ENCODE measurements at regions not wholly inside any gene's neighbourhood (a gene's known extent, or its start where the extent isn't known, plus 50 kb on each side); places are given as distances from the start of the nearest gene placed in this dataset.

DNA sequence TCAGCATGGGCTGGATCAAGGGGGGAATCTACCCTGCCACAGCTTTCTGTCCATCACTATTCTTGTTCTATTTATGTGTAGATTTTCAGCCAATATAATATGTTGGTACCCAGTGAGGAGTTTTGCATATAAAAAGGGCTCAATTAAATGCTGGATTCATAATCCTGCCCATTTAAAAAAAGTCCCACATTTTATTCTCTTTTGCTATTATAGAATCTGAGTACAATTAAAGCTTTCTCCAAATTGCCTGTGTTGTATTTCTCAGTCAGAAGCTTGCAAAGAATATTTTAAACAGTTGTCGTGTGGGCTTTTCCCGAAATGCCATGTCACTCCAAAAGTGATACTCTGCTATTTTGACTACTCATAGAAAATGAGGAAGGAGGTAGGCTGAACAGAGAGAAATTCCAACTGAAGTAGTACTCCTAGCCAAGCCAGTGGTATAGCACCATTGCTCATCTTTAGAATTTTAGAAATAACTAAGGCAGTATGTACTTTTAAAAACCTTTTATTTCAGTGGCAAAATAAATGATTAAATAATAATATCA is 108.3 kb upstream of the HDAC9 start:
- H3K27me3 ChIP-seq (ENCODE audit: insufficient read depth, low read length) = no peaks in the 10 kb centered on the region
- H3K4me2 ChIP-seq (ENCODE audit: low read length) = no peak overlapping the region
- BruUV-seq (replicated peaks) = no TSS peak
- DNase-seq (ENCODE audit: low read depth, low spot score) (no peak), ATAC-seq (no peak)
- no peaks in the 10 kb centered on the region for H3K36me3 ChIP-seq (ENCODE audit: control insufficient read depth in 1 of 2, insufficient read depth in 2 of 2, low read length in 2 of 2)
- TF ChIP-seq RAD21 (IDR thresholded peaks at IDR 0.05; ENCODE audit: low read depth) (no peak), ELF1 (IDR thresholded peaks at IDR 0.05; ENCODE audit: borderline replicate concordance, low read depth) (no peak), POLR2A (IDR thresholded peaks at IDR 0.05; ENCODE audit: borderline replicate concordance, extremely low read depth, insufficient read depth, insufficient read length) (no peak), ZNF274 (IDR thresholded peaks at IDR 0.05; ENCODE audit: low read depth, low read length) (no peak), SP1 (IDR thresholded peaks at IDR 0.05; ENCODE audit: low read depth) (no peak), EZH2 (IDR thresholded peaks at IDR 0.05) (no peak), EZH2phosphoT487 (IDR thresholded peaks at IDR 0.05; ENCODE audit: borderline replicate concordance) (no peak), FOSL1 (IDR thresholded peaks at IDR 0.05; ENCODE audit: low read depth) (no peak), POLR2AphosphoS5 (IDR thresholded peaks at IDR 0.05; ENCODE audit: low read depth, low read length) (no peak)
- TF ChIP-seq, protein P1, sequence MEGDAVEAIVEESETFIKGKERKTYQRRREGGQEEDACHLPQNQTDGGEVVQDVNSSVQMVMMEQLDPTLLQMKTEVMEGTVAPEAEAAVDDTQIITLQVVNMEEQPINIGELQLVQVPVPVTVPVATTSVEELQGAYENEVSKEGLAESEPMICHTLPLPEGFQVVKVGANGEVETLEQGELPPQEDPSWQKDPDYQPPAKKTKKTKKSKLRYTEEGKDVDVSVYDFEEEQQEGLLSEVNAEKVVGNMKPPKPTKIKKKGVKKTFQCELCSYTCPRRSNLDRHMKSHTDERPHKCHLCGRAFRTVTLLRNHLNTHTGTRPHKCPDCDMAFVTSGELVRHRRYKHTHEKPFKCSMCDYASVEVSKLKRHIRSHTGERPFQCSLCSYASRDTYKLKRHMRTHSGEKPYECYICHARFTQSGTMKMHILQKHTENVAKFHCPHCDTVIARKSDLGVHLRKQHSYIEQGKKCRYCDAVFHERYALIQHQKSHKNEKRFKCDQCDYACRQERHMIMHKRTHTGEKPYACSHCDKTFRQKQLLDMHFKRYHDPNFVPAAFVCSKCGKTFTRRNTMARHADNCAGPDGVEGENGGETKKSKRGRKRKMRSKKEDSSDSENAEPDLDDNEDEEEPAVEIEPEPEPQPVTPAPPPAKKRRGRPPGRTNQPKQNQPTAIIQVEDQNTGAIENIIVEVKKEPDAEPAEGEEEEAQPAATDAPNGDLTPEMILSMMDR (IDR thresholded peaks at IDR 0.05 in 2 of 3, conservative IDR thresholded peaks at IDR 0.05 in 1 of 3; ENCODE audit: borderline replicate concordance in 1 of 3, insufficient read depth in 1 of 3, low read depth in 2 of 3, low read length in 2 of 3) = no peak
- H2AFZ ChIP-seq (ENCODE audit: low read depth, low read length, poor library complexity, severe bottlenecking) = no peak overlapping the region
- intact Hi-C loops (cut with micrococcal nuclease) = no loop called here
- H4K20me1 ChIP-seq (ENCODE audit: insufficient read depth) = no peaks in the 10 kb centered on the region
- no peaks in the 10 kb centered on the region for H3K9me3 ChIP-seq (ENCODE audit: control insufficient read depth in 1 of 2, insufficient read depth in 1 of 2, low read depth in 1 of 2, low read length in 2 of 2)
- POLR2A ChIA-PET = no interaction called here
- RAD21 ChIA-PET (ENCODE audit: low non-redundant PET in 1 of 2, low total read pairs in 2 of 2, uncharacterized antibody in 2 of 2, unreplicated experiment in 2 of 2) = no interaction called here
- no peaks in the 10 kb centered on the region for H3K79me2 ChIP-seq (ENCODE audit: insufficient read depth, low read length)
- no peaks in the 10 kb centered on the region for H3K9me2 ChIP-seq (ENCODE audit: insufficient read depth)
- H3K9ac ChIP-seq (ENCODE audit: low read length) = no peak overlapping the region
- no peaks in the 10 kb centered on the region for H3K4me1 ChIP-seq (ENCODE audit: control insufficient read depth in 1 of 2, insufficient read depth in 2 of 2, low read length in 2 of 2)
- CTCF ChIA-PET = interaction anchor here (0.9 kb wide), 1 partner anchor 29 kb away, joined by 3 read pairs; no protein-coding TSS in a partner anchor
- no peak overlapping the region for H3K27ac ChIP-seq (ENCODE audit: low read depth, low read length)
- no peak overlapping the region for H3K4me3 ChIP-seq (replicated peaks in 1 of 2; ENCODE audit: low read depth in 1 of 2, low read length in 2 of 2)
